ENCODE measurements at regions not wholly inside any gene's neighbourhood (a gene's known extent, or its start where the extent isn't known, plus 50 kb on each side); places are given as distances from the start of the nearest gene placed in this dataset.

GRCh38 chr2:121038891-121039616, 245.9 kb downstream of the TFCP2L1 start:
- H2AFZ ChIP-seq: no peak overlapping the region
- H3K79me2 ChIP-seq: no peaks in the 10 kb centered on the region
- no peak overlapping the region for H3K4me2 ChIP-seq (ENCODE audit: low read length)
- no peak overlapping the region for H3K4me3 ChIP-seq (ENCODE audit: low read depth, low read length)
- H3K27me3 ChIP-seq (ENCODE audit: control insufficient read depth, insufficient read depth, low read length): no peaks in the 10 kb centered on the region
- H3K4me1 ChIP-seq: no peaks in the 10 kb centered on the region
- TF ChIP-seq, protein P1, sequence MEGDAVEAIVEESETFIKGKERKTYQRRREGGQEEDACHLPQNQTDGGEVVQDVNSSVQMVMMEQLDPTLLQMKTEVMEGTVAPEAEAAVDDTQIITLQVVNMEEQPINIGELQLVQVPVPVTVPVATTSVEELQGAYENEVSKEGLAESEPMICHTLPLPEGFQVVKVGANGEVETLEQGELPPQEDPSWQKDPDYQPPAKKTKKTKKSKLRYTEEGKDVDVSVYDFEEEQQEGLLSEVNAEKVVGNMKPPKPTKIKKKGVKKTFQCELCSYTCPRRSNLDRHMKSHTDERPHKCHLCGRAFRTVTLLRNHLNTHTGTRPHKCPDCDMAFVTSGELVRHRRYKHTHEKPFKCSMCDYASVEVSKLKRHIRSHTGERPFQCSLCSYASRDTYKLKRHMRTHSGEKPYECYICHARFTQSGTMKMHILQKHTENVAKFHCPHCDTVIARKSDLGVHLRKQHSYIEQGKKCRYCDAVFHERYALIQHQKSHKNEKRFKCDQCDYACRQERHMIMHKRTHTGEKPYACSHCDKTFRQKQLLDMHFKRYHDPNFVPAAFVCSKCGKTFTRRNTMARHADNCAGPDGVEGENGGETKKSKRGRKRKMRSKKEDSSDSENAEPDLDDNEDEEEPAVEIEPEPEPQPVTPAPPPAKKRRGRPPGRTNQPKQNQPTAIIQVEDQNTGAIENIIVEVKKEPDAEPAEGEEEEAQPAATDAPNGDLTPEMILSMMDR (IDR thresholded peaks at IDR 0.05): no peak
- H3K9ac ChIP-seq: no peak overlapping the region
- no peaks in the 10 kb centered on the region for H3K36me3 ChIP-seq (ENCODE audit: control insufficient read depth, insufficient read depth, low read length)
- no peak overlapping the region for H3K27ac ChIP-seq
- no peaks in the 10 kb centered on the region for H3K9me3 ChIP-seq (ENCODE audit: control insufficient read depth, low read length)

DNA sequence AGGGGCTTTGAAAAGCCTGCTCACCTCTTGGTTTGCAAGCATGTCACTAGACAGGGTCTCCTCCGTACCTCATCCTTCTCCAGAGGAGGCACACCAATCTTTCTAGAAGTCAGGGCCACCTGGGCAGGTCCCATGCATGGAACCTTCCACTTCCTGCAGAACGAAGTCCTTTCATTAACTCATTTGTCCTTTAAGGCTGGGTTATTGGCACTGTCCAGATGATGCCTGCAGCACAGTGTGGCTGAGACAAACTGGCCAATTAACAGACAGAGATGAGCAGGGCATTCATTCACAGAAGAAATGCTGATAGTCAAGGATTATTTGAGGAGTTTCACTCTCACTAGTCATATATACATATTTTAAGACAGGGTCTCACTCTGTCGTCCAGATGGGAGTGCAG, 245.3 kb downstream of the TFCP2L1 start:
- H2AFZ ChIP-seq: no peak overlapping the region
- no peak overlapping the region for H3K4me2 ChIP-seq (ENCODE audit: low read length)
- TF ChIP-seq, protein P1 (IDR thresholded peaks at IDR 0.05): no peak
- no peaks in the 10 kb centered on the region for H3K36me3 ChIP-seq (ENCODE audit: control insufficient read depth, insufficient read depth, low read length)
- no peak overlapping the region for H3K27ac ChIP-seq
- H3K4me3 ChIP-seq (ENCODE audit: low read depth, low read length): no peak overlapping the region
- H3K9ac ChIP-seq: no peak overlapping the region
- H3K9me3 ChIP-seq (ENCODE audit: control insufficient read depth, low read length): no peaks in the 10 kb centered on the region
- H3K27me3 ChIP-seq (ENCODE audit: control insufficient read depth, insufficient read depth, low read length): no peaks in the 10 kb centered on the region
- no peaks in the 10 kb centered on the region for H3K79me2 ChIP-seq
- no peaks in the 10 kb centered on the region for H3K4me1 ChIP-seq

- Histone ChIP-seq H3K9me3 (ENCODE audit: control insufficient read depth, low read length) (no peaks in the 10 kb centered on the region), H3K27me3 (ENCODE audit: control insufficient read depth, insufficient read depth, low read length) (no peaks in the 10 kb centered on the region), H3K36me3 (ENCODE audit: control insufficient read depth, insufficient read depth, low read length) (no peaks in the 10 kb centered on the region), H3K9ac (no peak overlapping the region), H3K27ac (no peak overlapping the region), H3K4me2 (ENCODE audit: low read length) (no peak overlapping the region), H2AFZ (no peak overlapping the region), H3K4me1 (no peaks in the 10 kb centered on the region), H3K79me2 (no peaks in the 10 kb centered on the region), H3K4me3 (ENCODE audit: low read depth, low read length) (no peak overlapping the region)
- TF ChIP-seq, protein P1 (IDR thresholded peaks at IDR 0.05): no peak
These were observed 243.5 kb downstream of the TFCP2L1 start for GRCh38 chr2:121041516-121041915.

DNA sequence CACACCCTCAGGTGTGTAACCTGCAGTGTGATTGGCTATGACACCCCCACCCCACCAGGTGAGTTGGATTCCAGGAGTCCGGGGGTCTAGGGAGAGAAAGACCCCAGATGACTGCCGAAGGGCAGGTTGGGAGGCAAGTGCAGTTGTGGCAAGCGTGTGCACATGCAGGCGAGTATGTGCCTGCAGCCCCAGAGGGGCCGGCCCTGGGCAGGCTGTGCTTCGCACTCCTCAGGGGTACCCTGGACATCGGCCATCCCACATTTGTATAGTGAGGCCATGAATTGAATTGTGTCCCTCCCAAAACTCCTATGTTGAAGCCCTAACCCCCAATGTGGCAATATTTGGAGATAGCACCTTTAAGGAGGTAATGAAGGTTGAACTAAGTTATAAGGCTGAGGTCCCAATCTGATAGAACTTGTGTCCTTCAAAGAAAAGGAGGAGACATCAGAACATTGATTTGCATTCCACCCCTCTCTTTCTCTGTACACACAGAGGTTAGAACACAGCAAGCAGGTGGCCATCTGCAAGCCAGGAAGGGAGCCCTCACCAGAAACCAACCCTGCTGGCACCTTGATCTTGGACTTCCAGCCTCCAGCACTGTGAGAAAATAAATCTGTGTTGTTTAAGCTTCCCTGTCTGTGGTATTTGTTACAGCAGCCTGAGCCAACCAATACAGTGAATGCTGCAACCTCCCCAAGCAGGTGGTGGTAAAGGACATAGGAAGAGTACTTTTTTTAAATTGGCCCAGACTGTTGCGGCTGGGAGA, 241.8 kb downstream of the TFCP2L1 start:
- H3K4me3 ChIP-seq (ENCODE audit: low read depth, low read length): no peak overlapping the region
- no peak overlapping the region for H2AFZ ChIP-seq
- H3K9ac ChIP-seq: no peak overlapping the region
- no peaks in the 10 kb centered on the region for H3K9me3 ChIP-seq (ENCODE audit: control insufficient read depth, low read length)
- no peaks in the 10 kb centered on the region for H3K4me1 ChIP-seq
- H3K27me3 ChIP-seq (ENCODE audit: control insufficient read depth, insufficient read depth, low read length): no peaks in the 10 kb centered on the region
- H3K36me3 ChIP-seq (ENCODE audit: control insufficient read depth, insufficient read depth, low read length): no peaks in the 10 kb centered on the region
- no peak overlapping the region for H3K4me2 ChIP-seq (ENCODE audit: low read length)
- no peak overlapping the region for H3K27ac ChIP-seq
- TF ChIP-seq, protein P1 (IDR thresholded peaks at IDR 0.05): no peak
- H3K79me2 ChIP-seq: no peaks in the 10 kb centered on the region

Data from parathyroid adenoma (tissue), 2 donors.